ENCODE measurements at regions not wholly inside any gene's neighbourhood (a gene's known extent, or its start where the extent isn't known, plus 50 kb on each side); places are given as distances from the start of the nearest gene placed in this dataset.

DNA sequence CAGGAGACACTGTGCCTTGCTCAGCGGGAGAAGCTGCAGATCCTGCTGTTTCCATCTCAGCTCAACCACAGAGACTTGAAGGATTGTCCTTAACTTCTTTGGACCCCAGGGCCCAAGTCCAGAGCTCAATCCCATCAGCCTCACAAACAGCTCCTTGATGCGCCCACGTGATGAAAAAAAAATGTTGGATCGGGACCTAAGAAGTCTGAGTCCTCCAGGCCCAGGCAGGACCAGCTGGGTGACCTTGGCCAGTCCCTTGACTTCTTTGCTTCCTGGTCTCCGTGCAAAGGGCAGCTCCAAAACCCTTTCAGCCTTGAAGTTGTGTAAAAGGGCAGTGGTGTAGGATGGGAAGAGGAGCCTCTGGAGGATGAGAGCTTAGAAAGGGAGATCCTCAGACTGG is 175.5 kb downstream of the ZFP36L2 start:
- DNase-seq: no peak

GRCh38 chr2:43049836-43050801 is 176.3 kb downstream of the ZFP36L2 start:
- no peak for DNase-seq

DNA sequence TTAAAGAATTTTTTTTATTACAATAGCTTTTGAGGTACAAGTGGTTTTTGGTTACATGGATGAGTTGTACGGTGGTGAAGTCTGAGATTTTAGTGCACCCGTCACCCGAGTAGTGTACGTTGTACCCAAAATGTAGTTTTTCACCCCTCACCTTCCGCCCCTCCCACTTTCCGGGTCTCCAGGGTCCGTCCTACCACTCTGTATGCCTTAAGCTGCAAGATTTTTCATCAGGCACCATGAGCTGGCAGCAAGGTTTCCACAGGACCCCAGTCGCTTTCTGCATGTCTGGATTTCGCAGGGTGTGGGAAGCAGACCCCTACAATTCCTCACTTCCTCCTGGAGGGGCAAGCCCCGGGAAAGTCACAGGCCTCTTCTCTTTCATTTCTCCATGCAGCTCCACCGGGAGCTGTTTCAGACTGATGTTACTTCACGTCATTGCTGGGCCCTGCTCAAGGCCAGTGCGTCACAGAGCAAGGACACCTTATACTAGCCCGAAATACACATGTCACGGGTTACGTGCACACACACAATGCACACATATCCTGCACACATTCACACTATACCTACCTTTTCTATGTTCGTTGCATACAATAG is 179.1 kb downstream of the ZFP36L2 start:
- DNase-seq: no peak

GRCh38 chr2:43045866-43046265 is 180.5 kb downstream of the ZFP36L2 start:
- DNase-seq: no peak

DNA sequence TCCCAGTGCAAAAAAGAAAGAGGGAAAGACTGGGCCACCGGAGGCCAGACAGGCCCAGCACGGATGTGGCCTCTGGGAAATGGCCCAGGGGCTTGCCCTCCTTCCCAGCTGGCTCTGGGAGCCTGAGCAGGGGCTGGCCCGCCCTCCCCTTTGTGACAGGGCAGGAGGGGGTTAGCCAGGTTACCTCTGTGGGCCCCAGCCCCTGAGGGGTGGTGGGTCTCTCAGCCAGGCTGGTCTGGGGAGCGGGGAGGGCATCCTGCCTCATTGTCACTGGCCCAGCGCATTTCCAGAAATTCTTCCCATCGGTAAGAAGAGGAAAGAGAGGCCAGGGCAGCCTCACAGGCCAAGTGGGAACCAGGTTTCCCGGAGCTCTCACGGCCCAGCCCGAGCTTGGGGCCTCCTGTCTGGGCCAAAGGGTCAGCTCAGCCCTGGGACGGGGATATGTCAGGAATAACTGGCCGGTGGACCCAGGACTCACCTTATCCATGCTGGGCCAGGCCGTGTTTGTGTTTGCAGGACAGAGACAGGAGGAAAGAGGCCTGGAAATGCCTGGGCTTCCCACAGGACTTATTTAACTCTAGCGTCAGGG is 182.2 kb downstream of the ZFP36L2 start:
- no peak for DNase-seq

GRCh38 chr2:43043553-43043870 is 182.9 kb downstream of the ZFP36L2 start:
- DNase-seq: no peak

DNA sequence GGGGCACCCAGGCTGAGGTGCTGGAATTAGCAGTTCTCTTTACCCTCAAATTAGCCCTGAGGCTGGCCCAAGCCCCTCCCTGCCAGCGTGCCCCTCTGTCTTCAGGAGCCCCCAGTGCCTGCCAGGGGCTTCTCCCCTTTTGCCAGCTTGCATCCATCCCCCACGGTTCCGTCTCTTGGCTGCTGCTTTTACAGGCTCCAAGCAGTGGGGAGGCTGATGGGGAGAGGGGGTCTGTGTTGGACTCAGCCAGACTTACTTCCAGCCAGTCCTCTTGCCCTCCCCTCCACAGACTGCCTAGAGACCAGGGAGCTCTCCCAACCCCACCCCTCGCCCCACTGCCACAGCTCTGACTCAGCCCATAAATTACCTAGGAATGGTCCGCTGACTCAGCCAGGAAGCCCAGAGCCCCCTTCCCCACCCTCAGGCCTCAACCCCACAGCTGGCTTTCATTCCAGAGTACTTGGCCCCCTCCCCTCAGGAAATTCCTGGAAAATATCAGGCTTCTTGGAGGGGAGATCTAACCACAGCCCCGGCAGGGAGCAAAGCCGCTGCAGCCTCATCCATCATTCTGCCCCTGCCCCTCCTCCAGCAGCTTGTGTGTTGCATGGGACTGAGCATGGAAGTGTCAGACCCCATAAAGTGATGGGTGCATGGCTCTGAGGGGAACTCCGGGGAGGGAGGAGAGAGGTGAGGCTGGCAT is 184.6 kb downstream of the ZFP36L2 start:
- DNase-seq: no peak

DNA sequence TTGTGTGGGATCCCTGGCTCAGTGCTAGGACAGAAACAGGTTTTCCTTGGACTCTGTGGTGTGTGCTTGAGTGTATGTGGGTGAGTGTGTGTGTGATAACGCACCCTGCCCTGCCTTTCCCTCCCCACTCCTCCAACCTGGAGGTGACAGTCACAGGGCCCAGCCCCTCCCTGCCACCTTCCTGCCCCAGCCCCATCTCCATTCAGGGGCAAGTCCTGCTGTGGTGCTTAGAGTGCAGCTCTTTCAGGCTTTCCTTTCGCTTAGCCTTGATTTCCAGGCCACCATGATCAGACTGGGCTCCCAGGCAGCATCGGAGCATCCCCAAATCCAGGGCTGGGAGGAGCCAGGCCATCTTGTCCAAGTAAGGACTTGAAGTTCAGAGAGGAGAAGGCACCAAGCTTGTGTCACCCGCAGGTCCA is 185.2 kb downstream of the ZFP36L2 start:
- DNase-seq: no peak

- DNase-seq: no peak
Observed at GRCh38 chr2:43040084-43040854, 186.1 kb downstream of the ZFP36L2 start.

- no peak for DNase-seq
Observed at GRCh38 chr2:43039376-43040080, 186.9 kb downstream of the ZFP36L2 start.

DNA sequence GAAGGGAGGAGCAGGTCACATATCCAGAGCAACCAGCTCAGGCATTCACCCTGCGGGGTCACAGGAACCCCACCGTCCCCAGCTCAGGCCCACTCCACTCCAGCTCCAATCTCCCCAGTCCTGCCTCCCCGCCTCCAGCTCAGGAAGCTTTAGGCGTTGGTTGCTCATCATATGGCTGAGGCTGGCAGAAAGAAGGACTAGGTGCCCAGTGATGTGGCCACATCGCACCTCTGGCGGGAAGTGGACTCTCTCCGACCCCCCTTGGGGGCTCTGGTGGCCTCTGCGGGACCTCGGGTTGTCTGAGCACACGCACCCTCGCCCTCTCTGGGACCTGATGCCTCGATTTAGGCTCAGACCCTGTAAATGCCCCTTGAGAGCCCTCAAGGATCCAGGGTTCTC is 187.7 kb downstream of the ZFP36L2 start:
- no peak for DNase-seq

DNA sequence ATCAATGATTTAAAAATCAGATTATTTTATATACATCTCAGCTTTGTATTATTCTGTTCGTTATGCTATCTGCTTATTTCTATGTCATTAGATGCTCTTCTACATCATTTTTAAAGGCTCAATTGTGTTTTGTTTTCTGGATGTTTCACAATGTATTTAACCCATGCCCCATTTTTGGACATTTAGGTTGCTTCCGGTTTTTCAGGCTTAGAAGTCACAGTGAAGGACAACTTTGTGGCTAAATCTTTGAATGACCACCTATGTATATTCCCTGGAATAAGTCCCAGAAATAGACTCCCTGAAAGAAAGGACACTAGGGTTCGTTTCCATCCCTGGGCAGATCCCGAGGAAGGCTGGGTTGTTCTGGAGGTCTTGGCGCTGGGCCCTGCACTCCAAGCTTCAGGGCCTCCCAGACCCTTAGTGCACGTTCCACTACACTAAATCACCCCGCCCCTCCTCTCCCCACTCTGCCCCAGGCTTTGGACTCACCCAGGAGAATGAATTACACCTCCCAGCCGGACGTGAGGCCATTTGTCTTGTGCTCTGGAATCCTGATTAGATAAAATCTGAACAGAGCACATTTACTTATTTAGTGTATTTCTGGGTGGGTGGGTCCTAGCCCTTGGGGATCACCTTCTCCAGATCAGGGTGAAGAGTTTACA is 188.2 kb downstream of the ZFP36L2 start:
- DNase-seq: no peak

- DNase-seq: no peak
Observed at GRCh38 chr2:43035922-43036321, 190.5 kb downstream of the ZFP36L2 start.

DNA sequence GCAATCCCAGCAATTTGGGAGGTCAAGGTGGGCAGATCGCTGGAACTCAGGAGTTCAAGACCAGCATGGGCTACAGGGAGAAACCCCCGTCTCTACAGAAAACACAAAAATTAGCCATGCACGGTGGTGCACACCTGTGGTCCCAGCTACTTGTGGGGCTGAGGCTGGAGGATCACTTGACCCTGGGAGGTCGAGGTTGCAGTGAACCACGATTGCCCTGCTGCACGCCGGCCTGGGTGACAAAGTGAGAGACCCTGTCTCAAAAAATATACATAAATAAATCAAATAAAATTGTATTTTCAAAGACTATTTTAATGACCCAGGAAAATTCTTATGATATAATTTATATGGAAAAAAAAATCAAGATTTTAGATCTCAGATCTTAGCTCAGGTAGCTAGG is 191.5 kb downstream of the ZFP36L2 start:
- DNase-seq: no peak

GRCh38 chr2:43034242-43034619 is 192.2 kb downstream of the ZFP36L2 start:
- no peak for DNase-seq

DNA sequence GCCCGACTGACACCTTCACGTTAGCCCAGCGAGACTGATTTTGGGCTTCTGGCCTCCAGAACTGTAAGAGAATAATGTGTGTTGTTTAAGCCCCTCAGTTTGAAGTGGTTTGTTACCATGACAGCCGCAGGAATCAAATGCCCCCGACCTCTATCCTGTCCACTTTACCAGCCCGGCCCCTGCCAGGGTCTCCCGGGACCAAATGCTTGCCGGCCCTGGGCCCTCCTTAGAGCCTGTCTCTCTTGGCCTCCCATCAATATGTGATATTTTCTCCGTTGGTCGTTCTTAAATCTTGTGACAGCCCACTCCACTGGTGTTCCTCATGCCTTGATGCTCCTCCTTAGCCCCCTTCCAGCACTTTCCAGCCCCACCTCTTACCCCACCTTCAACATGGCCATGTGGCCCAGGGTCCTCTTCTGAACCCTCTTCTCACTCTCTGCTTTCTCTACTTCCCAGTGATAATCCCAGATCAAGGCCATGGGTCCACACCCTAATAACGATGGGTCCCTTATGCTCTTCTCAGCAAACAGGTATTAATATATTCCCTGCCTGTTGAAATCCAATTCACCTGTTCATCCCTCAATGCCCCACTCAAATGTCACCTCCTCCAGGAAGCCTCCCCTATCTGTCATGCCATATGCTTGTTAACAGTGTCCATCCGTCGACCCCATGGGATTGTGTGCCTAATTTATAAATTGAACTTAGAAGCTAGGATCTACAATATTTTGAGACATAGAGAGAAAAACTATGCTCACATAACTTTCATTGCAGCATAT is 192.8 kb downstream of the ZFP36L2 start:
- no peak for DNase-seq

- no peak for DNase-seq
Observed at GRCh38 chr2:43033016-43033270, 193.5 kb downstream of the ZFP36L2 start.

- no peak for DNase-seq
Observed at GRCh38 chr2:43032213-43033015, 194.0 kb downstream of the ZFP36L2 start.

GRCh38 chr2:43031471-43032212 is 194.8 kb downstream of the ZFP36L2 start:
- DNase-seq: no peak
